ENCODE measurements at regions not wholly inside any gene's neighbourhood (a gene's known extent, or its start where the extent isn't known, plus 50 kb on each side); places are given as distances from the start of the nearest gene placed in this dataset.

DNA sequence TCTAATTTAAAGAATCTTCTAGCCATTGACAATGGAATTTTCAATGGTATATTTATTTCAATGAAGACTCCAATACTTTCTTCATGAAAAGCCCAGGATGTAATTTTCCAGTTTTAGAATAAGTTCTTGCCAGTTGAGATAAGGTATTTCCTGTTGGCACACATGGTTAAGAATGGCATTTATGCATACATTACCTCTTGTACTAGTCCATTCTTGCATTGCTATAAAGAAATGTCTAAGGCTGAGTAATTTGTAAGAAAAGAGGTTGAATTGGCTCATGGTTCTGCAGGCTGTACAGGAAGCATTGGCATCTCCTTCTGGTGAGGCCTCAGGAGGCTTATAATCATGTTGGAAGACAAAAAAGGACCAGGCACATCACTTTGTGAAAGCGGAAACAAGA lies 1179.6 kb downstream of the AMY1C start:
- DNase-seq (ENCODE audit: low read depth, low spot score) = no peak
- dilution Hi-C loops (cut with MboI; ENCODE audit: extremely low pct_ligation_motif_present, low sequenced_read_pairs) = no loop called here
- BruUV-seq (replicated peaks) = no TSS peak

GRCh38 chr1:104932030-104932915 lies 1182.6 kb downstream of the AMY1C start:
- Histone ChIP-seq H3K27me3 (ENCODE audit: control insufficient read depth in 2 of 2, insufficient read depth in 2 of 2, low read length in 2 of 2) (no peaks in the 10 kb centered on the region), H2AFZ (ENCODE audit: low read depth, low read length) (no peak overlapping the region), H3K9ac (replicated peaks; ENCODE audit: extremely low read depth, insufficient read depth, low read length) (no peak overlapping the region), H3K36me3 (ENCODE audit: control insufficient read depth in 2 of 2, extremely low read depth in 1 of 2, insufficient read depth in 2 of 2, low read length in 2 of 2) (no peaks in the 10 kb centered on the region), H3K27ac (ENCODE audit: insufficient read depth, low read depth, low read length) (no peak overlapping the region), H3K79me2 (ENCODE audit: control insufficient read depth, insufficient read depth, low read length) (no peaks in the 10 kb centered on the region), H4K20me1 (replicated peaks; ENCODE audit: control insufficient read depth, extremely low read depth, insufficient read depth, low read length) (no peaks in the 10 kb centered on the region), H3K4me1 (ENCODE audit: control insufficient read depth, extremely low read depth, insufficient read depth, low read length) (no peaks in the 10 kb centered on the region), H3K4me3 (replicated peaks in 1 of 3; ENCODE audit: insufficient read depth in 1 of 3, low read depth in 1 of 3, low read length in 3 of 3) (no peak overlapping the region), H3K4me2 (ENCODE audit: insufficient read depth, low read length) (no peak overlapping the region), H3K9me3 (replicated peaks; ENCODE audit: control insufficient read depth, insufficient read depth, low read length) (peaks cover 9% of the 10 kb centered on the region), H3K9me1 (replicated peaks; ENCODE audit: control insufficient read depth, extremely low read depth, insufficient read depth, low read length) (no peaks in the 10 kb centered on the region)
- POLR2A ChIA-PET = no interaction called here
- no peak for TF ChIP-seq POLR2AphosphoS5 (IDR thresholded peaks at IDR 0.05; ENCODE audit: insufficient read depth, low read depth, low read length)
- TF ChIP-seq JUN (IDR thresholded peaks at IDR 0.05; ENCODE audit: borderline replicate concordance, insufficient read depth, insufficient read length, low read depth) = no peak
- no peak for TF ChIP-seq EZH2 (IDR thresholded peaks at IDR 0.05; ENCODE audit: borderline replicate concordance, low read depth, low read length, severe bottlenecking)
- no peak for TF ChIP-seq POLR2A (IDR thresholded peaks at IDR 0.05; ENCODE audit: low read depth, low read length)
- TF ChIP-seq, protein P1, sequence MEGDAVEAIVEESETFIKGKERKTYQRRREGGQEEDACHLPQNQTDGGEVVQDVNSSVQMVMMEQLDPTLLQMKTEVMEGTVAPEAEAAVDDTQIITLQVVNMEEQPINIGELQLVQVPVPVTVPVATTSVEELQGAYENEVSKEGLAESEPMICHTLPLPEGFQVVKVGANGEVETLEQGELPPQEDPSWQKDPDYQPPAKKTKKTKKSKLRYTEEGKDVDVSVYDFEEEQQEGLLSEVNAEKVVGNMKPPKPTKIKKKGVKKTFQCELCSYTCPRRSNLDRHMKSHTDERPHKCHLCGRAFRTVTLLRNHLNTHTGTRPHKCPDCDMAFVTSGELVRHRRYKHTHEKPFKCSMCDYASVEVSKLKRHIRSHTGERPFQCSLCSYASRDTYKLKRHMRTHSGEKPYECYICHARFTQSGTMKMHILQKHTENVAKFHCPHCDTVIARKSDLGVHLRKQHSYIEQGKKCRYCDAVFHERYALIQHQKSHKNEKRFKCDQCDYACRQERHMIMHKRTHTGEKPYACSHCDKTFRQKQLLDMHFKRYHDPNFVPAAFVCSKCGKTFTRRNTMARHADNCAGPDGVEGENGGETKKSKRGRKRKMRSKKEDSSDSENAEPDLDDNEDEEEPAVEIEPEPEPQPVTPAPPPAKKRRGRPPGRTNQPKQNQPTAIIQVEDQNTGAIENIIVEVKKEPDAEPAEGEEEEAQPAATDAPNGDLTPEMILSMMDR (IDR thresholded peaks at IDR 0.05; ENCODE audit: extremely low read depth in 1 of 2, insufficient read depth in 1 of 2, low read depth in 1 of 2, low read length in 2 of 2) = no peak
- no peak for TF ChIP-seq MYC (IDR thresholded peaks at IDR 0.05; ENCODE audit: low read depth, low read length)
- TF ChIP-seq GATA2 (IDR thresholded peaks at IDR 0.05; ENCODE audit: insufficient read depth, insufficient read length, low read depth, low read length) = no peak
- no peak for TF ChIP-seq FOS (IDR thresholded peaks at IDR 0.05; ENCODE audit: borderline replicate concordance, insufficient read depth, low read length)
- intact Hi-C loops (cut with micrococcal nuclease) (no loop called here), dilution Hi-C loops (cut with MboI; ENCODE audit: extremely low pct_ligation_motif_present, low sequenced_read_pairs) (no loop called here)
- no TSS peak for BruUV-seq (replicated peaks)
- DNase-seq (ENCODE audit: low read depth, low spot score) (no peak), FAIRE-seq (no peak)
- CTCF ChIA-PET = no interaction called here

More for the DNA sequence above, 1179.6 kb downstream of the AMY1C start:
- Histone ChIP-seq H3K27me3 (ENCODE audit: control insufficient read depth in 2 of 2, insufficient read depth in 2 of 2, low read length in 2 of 2) (no peaks in the 10 kb centered on the region), H3K79me2 (ENCODE audit: control insufficient read depth, insufficient read depth, low read length) (no peaks in the 10 kb centered on the region), H3K36me3 (ENCODE audit: control insufficient read depth in 2 of 2, extremely low read depth in 1 of 2, insufficient read depth in 2 of 2, low read length in 2 of 2) (no peaks in the 10 kb centered on the region), H3K4me1 (ENCODE audit: control insufficient read depth, extremely low read depth, insufficient read depth, low read length) (no peaks in the 10 kb centered on the region), H4K20me1 (replicated peaks; ENCODE audit: control insufficient read depth, extremely low read depth, insufficient read depth, low read length) (no peaks in the 10 kb centered on the region), H3K4me2 (ENCODE audit: insufficient read depth, low read length) (no peak overlapping the region), H3K27ac (ENCODE audit: insufficient read depth, low read depth, low read length) (no peak overlapping the region), H3K9me1 (replicated peaks; ENCODE audit: control insufficient read depth, extremely low read depth, insufficient read depth, low read length) (no peaks in the 10 kb centered on the region), H3K9me3 (replicated peaks; ENCODE audit: control insufficient read depth, insufficient read depth, low read length) (peaks cover 9% of the 10 kb centered on the region), H3K4me3 (replicated peaks in 1 of 3; ENCODE audit: insufficient read depth in 1 of 3, low read depth in 1 of 3, low read length in 3 of 3) (no peak overlapping the region), H2AFZ (ENCODE audit: low read depth, low read length) (no peak overlapping the region), H3K9ac (replicated peaks; ENCODE audit: extremely low read depth, insufficient read depth, low read length) (no peak overlapping the region)
- POLR2A ChIA-PET = no interaction called here
- FAIRE-seq = no peak
- TF ChIP-seq MAX (IDR thresholded peaks at IDR 0.05; ENCODE audit: insufficient read depth, insufficient read length) (no peak), MYC (IDR thresholded peaks at IDR 0.05; ENCODE audit: low read depth, low read length) (no peak), EZH2 (IDR thresholded peaks at IDR 0.05; ENCODE audit: borderline replicate concordance, low read depth, low read length, severe bottlenecking) (no peak)
- intact Hi-C loops (cut with micrococcal nuclease) = no loop called here
- CTCF ChIA-PET = no interaction called here

Data from endothelial cell of umbilical vein (primary cell).